ENCODE measurements at regions not wholly inside any gene's neighbourhood (a gene's known extent, or its start where the extent isn't known, plus 50 kb on each side); places are given as distances from the start of the nearest gene placed in this dataset.
"Not testable (repeated sequence)": the region's sequence is repeated elsewhere in the genome, so short reads cannot be mapped to it uniquely, and the experiment has no call there.

DNA sequence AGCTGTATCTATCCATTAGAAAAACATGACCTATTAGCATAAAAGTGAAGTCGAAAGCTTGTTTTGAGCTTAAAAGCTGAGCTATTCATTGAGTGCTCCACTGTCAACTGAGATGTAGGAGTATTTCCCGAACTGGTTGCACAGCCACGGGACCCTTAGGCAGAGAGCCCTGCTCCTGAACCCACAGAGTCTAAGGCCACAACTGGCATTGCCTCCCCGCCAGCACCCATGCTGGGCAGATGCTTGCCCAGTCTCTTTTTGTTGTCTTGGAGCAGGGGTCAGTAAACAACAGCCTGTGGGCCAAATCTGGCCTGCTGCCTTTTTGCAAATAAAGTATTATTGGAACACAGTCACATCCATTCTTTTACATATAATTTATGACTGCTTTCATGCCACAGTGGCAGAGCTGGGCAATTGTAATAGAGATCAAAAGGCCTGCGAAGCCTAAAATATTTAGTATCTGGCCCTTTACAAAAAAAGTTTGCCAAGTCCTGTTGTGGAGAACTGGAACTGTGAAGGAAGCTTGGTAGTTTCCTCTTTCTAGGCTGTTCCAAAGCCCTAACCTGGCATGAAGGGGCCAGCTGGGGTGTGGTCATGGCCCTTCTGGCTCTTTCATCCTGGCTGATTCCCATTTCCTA is 58.4 kb upstream of the WAPL start:
- DNase-seq, result no peak

DNA sequence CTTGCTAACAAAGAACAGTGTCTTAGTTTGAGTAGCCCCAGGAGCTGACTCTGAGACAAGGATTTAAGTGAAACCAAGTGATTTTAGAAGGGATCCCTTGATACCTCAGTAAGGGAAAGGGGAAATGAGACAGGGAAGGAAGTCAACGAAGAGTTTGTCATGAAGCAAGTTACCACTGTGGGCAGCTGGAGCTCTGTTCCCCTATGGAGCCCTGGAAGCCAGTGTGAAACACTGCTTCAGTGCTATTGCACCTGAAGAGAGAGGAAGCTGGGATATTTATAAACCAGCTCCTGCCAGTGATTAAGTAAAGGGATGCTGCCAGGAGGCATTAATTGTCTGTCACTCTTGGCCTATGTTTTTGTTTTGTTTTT is 58.9 kb upstream of the WAPL start:
- DNase-seq, result no peak

DNA sequence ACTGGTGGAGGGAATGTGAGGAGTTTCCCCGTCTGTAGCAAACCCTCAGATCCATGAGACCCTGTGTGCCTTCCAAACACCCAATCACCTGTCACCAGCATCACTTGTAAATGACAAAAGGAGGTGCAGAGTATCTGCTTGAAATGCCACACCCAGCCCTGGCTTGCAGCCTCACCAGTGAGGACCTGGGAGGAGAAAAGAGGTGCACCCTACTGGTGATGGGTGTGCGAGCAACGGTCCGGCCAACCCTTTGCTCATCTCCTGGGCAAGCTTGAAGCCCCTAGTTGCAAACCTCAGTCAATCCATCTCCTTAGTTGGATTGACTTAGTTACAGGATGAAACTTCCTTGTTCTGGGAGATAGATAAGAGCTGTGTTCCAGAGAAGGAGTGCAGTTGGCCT is 62.4 kb upstream of the WAPL start:
- DNase-seq, result peak; percentile 28

DNA sequence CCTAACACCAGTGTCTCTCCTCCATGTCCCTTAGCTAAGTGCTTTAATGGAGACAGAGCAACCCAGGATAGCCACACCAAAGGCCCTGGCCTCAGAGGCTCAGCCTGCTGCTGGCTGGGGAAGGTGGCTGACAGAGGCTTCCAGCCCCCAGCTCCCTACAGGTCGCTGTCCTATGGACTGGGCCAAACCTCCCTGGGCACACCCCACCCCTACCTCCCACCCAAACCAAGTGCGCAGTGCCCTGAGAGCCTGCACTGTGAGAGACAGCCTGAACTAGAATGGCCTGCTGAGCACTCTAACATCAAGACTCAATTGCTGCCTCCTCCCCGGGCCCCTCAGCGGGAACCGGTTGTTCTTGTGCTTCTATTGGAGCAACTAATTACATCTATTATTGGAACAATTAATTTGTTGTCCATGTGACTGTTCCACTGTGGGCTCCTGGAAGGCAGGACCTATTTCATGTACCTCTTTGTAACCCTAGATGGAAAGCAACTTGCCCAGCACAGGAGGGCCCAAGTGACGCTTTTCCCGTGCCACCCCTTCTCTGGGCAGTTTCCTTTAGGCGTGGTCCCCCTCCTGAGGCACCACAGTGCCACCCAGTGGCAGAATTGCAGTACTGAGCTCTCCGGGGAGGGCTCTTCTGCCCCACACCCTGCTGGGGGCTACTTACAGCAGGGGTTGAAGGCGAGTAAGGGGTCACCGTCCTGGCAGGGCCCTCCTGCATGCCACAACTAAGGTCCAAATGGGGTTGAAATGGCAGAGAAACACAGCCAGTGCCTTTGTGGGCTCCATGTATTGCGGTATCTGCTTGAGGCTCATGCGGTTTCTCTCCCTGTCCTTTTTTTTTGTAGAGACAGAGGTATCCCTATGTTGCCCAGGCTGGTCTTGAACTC is 63.7 kb upstream of the WAPL start:
- peak; percentile 74 for DNase-seq

DNA sequence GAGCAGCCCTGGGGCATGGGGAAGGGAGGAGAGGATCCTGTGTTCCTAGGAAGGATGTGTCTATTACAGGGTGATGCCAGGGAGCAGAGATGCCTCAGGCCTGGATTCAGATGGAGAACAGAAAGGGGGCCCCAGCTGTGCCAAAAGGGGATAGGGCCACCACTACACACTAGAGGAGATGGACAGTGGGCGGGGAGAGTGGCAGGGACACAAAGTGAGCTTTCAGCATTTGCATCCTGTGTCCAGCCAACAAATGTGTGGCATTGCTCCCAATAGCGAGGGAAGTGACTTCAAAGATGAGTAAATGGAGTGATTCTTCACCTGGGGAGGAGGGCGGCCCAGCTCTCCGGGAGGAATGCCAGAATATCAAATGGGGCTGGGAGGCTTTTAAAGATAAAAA is 64.9 kb upstream of the WAPL start:
- no peak for DNase-seq

DNA sequence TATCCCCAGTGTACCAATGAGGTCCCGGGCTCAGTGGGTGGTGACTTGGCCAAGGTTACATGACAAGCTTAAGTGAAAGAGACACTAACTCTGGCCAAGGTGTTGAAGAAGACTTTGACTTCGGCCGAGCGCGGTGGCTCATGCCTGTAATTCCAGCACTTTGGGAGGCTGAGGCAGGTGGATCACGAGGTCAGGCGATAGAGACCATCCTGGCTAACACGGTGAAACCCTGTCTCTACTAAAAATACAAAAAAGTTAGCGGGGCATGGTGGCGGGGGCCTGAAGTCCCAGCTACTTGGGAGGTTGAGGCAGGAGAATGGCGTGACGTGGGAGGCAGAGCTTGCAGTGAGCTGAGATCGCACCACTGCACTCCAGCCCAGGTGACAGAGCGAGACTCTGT is 65.6 kb upstream of the OPN4 start:
- DNase-seq, result not testable (repeated sequence)

DNA sequence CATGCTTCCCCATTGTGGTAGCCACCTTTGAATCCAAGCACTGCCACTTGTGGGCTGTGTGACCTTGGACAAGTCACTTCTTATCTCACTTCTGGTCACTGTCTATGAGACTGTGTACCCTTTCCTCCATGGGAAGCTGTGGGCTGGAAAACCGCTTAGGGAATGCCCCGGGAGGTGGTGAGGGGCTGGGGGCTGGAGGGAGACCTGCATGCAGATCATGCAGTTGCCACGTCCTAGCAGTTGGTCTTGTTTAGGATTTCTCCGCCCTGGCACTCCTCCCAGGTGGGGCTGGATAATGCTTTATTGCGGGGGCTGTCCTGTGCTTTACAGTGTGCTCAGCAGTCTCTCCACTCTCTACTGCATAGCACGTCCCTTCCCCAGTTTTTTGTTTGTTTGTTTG is 62.9 kb upstream of the OPN4 start:
- no peak for DNase-seq

DNA sequence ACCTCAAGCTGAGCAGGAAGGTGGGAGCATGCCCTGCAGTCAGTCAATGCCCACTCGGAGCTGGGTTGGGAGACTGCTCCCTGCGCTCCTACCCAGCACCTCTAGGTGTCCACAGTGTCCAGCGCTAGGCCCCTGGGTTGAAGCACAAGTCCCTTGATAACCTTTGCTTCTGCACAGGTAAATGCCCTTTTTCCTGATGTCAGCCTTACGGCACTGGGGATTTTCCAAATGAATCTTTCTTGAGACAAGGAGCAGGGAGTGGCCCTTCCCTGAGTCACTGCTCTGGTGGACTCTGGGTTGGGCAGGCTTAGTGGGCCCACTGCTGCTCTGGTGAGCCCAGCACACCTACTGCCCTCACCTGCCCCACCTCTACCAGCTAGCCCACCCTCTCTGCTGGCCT is 61.9 kb upstream of the OPN4 start:
- peak; percentile 24 for DNase-seq

DNA sequence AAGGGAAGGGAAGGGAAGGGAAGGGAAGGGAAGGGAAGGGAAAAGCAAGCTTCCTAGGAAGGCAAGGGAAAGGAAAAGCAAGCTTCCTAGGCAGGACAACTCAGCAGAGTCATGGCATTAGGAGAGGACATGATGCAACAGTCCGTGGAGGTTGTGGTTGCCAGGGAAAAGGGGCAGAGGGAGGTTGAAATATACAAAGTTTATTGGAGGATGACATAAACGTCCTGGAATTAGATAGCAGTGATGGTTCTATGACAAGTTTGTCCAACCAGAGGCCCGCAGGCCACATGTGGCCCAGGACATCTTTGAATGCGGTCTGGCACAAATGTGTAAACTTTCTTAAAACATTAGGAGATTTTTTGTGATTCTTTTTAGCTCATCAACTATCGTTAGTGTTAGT is 59.8 kb upstream of the OPN4 start:
- DNase-seq, result no peak

DNA sequence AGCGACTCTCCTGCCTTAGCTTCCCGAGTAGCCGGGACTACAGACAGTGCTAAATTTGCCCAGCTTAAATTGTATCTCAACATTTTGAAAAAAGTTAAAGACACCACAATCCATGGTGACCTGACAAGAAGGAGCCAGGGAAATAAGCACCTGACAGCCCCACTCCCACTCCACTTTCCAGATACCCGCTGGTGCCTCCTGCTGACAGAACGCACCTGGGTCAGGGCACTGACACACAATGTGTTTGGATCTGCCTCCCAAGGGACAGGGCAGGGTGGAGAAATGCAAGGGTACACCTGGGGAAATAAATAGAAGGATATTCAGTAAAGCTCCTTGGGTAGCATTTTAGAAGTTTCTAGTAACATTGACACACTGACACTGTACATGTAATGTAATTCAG is 58.9 kb upstream of the OPN4 start:
- peak; percentile 12 for DNase-seq

DNA sequence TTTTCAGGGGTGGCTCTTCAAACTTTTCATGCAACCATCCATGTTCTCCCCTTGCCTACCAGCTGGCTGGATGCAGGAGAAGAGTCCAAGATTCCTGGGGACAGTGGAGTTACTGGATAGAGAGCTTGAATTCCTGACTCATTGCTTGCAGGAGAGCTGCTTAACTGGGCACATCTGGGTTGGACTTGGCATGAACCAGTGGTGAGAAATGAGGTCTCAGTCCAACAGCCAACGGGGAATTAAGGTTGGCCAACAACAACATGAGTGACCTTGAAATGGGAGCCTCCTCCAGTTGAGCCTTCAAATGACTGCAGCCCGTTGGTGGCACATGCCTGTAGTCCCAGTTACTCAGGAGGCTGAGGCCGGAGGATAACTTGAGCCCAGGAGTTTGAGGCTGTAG is 58.1 kb upstream of the OPN4 start:
- no peak for DNase-seq

DNA sequence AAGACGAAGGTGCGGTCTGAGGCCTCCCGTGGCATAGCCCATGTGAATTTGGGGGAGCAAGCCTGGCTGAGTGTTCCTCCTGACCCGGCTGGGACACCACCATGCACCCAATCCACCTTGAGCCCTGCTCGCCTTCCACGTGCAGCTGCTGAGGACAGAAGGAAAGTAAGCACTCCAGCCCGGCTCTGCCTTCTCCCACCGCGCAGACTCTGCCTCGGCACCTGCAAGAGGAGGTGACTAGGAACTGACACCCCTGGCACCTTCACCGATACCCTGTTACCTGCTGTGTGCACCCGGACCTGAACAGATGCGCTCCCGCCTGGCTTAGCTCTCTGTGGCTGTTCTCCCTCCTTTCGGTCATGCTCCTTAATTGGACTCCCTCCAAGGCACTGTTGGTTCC is 57.0 kb upstream of the OPN4 start:
- no peak for DNase-seq

DNA sequence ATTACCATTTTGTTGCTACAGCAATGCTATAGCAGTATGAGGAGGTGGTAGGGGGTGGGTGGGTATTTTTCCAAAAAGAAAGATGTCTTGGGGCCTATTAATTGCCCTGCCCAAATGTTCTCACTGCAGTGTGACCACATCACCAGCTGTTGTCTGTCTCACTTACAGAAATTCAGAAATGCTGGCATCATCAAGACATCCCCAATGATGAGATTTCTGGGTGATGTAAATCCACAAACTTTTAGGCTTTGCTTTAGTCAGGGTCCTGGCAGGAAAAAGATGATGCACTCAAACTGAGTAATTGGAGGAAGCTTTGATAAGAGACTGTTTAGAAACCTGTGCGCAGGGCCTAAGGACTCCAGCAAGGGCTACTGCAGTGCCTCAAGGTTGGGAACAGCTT is 56.2 kb upstream of the OPN4 start:
- no peak for DNase-seq

DNA sequence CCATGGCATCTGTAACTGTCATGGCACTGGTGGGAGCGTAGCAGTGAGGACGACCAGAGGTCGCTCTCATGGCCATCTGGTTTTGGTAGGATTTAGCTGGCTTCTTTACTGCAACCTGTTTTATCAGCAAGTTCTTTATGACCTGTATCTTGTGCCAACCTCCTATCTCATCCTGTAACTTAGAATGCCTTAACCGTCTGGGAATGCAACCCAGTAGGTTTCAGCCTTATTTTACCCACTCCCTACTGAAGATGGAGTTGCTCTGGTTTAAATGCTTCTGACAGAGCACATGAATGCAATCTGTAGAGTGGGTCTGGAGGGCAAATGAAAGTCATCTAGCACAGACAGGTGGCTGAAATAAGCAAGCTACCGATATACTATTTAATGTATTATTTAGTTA is 55.3 kb upstream of the OPN4 start:
- DNase-seq, result no peak

DNA sequence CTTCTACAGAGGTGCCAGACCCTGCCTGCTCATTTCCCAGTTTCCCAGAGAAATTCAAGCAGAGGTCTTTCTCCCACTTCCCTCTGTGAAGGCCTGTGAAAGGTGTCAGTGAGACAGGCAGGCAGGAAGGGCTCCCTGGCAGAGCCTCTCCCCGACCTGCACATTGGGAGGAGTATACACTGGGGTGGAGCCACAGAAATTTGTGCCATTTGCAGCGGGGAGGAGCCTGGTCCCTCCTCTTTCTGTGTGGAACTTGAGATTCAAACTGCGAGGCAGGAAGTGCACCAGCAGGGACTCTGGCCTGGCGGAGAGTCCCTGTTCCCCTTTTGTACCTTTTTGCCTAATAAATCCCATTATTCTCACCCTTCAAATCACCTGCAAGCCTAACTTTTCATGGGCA is 54.6 kb upstream of the OPN4 start:
- peak; percentile 77 for DNase-seq

DNA sequence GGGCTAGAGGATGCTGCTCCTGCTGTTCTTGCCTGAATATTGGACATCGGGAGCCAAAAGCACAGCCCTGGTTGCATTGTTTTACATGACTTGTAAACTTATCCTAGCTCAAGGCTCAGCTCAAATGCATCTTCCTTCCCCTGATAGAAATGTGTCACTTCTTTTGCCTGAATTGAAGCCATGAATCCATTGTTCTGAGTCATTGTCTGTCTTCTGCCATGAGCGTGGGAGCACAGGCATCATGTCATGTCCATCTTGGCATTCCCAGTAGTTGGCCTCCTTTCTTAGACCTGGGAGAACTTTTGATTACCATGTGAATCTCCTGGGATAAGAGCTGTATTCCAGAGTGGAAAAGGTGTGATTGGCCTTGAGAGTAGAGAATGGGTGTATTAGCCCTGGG is 54.1 kb upstream of the OPN4 start:
- no peak for DNase-seq

DNA sequence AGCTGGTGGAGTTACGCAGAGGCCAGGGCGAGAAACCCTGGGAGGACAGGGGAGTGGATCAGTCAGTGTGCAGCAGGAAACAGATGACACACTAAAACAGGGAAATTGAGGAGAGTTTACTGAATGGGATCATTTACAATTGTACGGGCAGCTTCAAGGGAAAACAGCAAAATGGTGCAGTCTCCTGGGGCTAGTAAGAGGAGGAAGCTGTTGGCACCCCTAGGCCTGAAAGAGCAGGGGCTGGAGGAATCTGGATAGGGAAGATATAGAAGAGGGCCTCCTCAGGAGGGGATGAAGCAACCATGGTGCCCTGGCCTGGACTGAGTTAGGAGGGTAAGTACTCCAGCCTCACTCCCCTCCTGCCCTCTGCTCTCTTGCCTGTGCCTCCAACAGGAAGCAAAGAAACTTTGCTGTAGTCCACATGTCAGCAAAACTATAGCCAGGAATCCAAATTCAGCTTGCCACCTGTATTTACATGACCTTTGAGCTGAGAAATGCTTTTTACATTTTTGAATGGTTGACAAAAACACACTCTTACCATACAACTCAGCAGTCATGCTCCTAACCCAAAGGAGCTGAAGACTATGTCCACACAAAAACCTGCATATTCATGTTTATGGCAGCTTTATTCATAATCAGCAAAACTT is 52.3 kb upstream of the OPN4 start:
- no peak for DNase-seq

DNA sequence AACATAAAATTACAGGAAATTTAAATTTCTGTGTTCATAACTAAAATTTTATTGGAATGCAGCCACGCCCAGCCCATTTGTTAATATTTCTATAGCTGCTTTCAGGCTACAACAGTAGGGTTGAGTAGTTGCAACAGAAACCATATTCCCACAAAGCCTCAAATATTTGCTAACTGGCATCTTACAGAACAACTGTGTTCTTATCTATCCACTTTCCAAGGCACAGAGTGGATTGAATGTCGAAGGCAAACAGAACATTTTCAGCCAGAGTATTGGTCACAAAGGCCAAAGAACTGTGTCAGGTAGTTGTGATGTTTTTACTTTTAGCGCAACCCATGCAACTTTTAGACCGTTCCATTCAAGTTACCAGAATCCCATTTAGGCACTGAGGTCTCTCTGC is 51.1 kb upstream of the OPN4 start:
- DNase-seq, result no peak

All from NCI-H69 (cell line).